ENCODE measurements at regions not wholly inside any gene's neighbourhood (a gene's known extent, or its start where the extent isn't known, plus 50 kb on each side); places are given as distances from the start of the nearest gene placed in this dataset.
A peak's percentile ranks its signal among the peaks of the same experiment; 100 is the strongest.
"Not testable (repeated sequence)": the region's sequence is repeated elsewhere in the genome, so short reads cannot be mapped to it uniquely, and the experiment has no call there.

DNA sequence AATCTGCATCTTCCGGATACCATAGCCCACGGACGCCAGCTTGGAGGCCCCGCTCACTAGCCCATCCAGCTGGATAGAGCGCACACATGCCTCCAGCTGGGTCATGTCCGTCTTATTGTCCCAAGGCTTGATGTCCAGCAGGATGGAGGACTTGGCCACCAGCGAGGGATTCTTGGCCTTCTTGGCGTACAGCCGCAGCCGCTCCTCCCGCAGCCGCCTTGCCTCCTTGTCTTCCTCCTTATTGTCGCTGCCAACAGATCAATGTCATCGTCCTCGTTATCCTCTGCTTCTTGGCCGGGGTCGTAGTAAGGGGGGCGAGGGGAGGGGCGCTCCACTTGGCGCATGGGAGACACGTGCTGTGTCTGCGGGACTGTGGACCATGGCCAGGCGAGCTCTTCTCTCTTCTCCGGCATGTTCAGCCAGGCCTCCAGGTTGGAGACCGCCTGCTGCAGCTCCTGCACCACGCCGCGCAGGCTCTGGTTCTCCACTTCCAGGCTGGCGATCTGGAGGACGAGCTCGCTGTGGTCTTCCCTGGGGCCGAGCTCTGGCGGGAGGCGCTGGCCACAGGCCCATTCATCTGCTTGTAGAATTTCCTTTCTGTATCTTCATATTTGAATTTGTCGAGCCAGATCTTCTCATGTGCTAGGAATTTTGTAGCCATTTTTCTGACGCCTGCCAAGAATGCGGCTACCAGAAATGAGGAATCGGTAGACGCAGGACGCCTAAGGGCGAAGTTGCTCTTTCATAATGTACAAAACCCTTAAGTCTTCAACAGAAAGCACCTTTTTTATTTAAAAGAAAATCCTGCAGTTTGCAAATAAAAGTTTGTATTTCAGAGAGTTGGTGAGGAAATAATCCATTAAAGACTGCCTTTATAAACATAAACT, 60.1 kb upstream of the PTPRK start:
- DNase-seq (ENCODE audit: insufficient read length) (no peak), FAIRE-seq (no peak)
- TF ChIP-seq POLR2AphosphoS5 (IDR thresholded peaks at IDR 0.05; ENCODE audit: low read depth, low read length) (no peak), POLR2A (IDR thresholded peaks at IDR 0.05; ENCODE audit: low read depth, low read length) (no peak), TAF1 (IDR thresholded peaks at IDR 0.05; ENCODE audit: borderline replicate concordance, low read depth, low read length) (no peak)

DNA sequence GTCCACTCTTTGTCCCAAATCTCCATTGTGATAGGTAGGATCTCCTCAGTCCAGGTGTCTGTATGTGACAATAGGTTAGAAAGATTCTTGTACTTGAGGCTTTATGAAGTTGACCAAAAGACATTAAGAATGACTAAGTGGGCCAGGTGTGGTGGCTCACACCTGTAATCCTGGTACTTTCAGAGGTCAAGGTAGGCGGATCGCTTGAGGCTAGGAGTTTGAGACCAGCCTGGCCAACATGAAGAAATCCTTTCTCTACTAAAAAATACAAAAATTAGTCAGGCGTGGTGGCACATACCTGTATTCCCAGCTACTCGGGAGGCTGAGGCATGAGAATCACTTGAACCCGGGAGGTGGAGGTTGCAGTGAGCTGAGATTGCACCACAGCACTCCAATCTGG, 54.9 kb upstream of the PTPRK start:
- not testable (repeated sequence) for FAIRE-seq; DNase-seq (ENCODE audit: insufficient read length)

DNA sequence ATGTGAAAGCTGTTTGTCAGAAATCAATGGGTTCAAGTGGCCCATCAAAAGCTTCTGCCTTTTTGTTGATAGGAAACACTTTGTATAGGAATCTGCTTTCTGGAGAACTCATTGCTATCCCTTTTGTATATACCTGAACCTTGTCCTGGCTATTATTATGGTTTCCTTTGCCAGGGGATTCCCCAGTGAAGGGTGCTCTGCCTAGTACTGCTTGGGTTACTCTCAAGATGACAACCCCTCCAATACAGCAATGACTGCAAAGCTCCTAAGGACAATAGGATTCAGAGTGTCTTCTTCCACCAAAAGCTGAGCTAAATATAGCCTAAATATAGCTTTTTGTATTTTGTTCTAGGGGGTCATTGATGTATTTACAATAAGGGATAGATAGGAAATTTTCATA, 54.0 kb upstream of the PTPRK start:
- TF ChIP-seq POLR2AphosphoS5 (IDR thresholded peaks at IDR 0.05; ENCODE audit: low read depth, low read length), result no peak
- no peak for TF ChIP-seq TAF1 (IDR thresholded peaks at IDR 0.05; ENCODE audit: borderline replicate concordance, low read depth, low read length)
- no peak for TF ChIP-seq POLR2A (IDR thresholded peaks at IDR 0.05; ENCODE audit: low read depth, low read length)
- DNase-seq (ENCODE audit: insufficient read length) (no peak), FAIRE-seq (peak; percentile 48)

DNA sequence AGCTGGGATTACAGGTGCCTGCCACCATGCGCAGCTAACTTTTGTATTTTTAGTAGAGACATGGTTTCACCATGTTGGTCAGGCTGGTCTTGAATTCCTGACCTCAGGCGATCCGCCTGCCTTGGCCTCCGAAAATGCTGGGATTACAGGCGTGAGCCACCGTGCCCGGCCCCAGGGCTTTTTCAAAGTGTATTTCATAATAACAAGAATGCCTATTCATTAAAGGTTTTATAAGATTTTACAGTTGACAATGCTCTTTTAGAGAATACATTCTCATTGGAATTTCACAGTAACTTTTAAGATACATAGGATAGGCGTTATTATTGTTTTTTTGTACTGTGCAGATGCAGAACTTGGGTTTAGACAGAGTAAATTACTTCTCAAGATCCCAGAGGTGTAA, 52.6 kb upstream of the PTPRK start:
- TF ChIP-seq TAF1 (IDR thresholded peaks at IDR 0.05; ENCODE audit: borderline replicate concordance, low read depth, low read length), result no peak
- TF ChIP-seq POLR2A (IDR thresholded peaks at IDR 0.05; ENCODE audit: low read depth, low read length), result no peak
- TF ChIP-seq POLR2AphosphoS5 (IDR thresholded peaks at IDR 0.05; ENCODE audit: low read depth, low read length), result no peak
- no peak for DNase-seq (ENCODE audit: insufficient read length)
- no peak for FAIRE-seq

DNA sequence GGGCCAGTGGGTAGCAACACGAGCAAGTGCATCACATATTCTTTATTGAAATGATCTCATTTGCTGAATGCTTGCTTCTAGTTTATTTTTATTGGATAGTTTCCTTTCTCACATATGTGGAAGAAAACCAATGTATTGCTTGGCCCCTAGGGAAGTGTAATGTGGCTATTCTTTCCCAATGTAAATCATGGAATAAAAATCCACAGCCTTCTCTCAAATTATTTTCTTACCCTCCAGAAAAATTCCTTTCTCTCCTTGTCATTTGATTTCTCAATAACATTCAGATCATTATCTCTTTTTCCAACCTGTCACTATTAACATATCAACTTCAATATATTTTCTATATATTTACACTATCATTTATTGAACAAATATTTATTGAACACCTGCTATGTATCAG, 51.9 kb upstream of the PTPRK start:
- no peak for FAIRE-seq
- no peak for TF ChIP-seq POLR2AphosphoS5 (IDR thresholded peaks at IDR 0.05; ENCODE audit: low read depth, low read length)
- no peak for TF ChIP-seq TAF1 (IDR thresholded peaks at IDR 0.05; ENCODE audit: borderline replicate concordance, low read depth, low read length)
- no peak for TF ChIP-seq POLR2A (IDR thresholded peaks at IDR 0.05; ENCODE audit: low read depth, low read length)

DNA sequence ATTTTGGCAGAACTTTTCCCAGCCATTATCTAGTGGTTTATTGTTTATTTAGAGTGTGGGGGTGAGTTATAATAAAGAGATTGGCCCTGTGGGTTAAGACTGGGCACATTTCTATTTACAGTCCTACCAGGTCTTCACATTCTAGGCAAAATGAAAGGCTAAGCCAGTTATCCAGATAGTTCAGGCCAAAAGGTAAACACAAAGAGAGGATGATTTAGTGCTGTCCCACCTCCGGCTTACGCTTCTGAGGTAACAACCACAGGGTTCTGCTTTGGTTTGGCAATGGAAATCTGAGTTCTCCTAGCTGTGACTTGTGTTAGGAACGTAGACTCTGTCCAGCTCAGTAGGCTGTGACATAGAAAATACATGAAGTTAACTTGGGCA, 50.3 kb upstream of the PTPRK start:
- DNase-seq (ENCODE audit: insufficient read length) (no peak), FAIRE-seq (no peak)
- TF ChIP-seq POLR2A (IDR thresholded peaks at IDR 0.05; ENCODE audit: low read depth, low read length), result no peak

More for the DNA sequence above, 51.9 kb upstream of the PTPRK start:
- DNase-seq (ENCODE audit: insufficient read length), result no peak

DNA sequence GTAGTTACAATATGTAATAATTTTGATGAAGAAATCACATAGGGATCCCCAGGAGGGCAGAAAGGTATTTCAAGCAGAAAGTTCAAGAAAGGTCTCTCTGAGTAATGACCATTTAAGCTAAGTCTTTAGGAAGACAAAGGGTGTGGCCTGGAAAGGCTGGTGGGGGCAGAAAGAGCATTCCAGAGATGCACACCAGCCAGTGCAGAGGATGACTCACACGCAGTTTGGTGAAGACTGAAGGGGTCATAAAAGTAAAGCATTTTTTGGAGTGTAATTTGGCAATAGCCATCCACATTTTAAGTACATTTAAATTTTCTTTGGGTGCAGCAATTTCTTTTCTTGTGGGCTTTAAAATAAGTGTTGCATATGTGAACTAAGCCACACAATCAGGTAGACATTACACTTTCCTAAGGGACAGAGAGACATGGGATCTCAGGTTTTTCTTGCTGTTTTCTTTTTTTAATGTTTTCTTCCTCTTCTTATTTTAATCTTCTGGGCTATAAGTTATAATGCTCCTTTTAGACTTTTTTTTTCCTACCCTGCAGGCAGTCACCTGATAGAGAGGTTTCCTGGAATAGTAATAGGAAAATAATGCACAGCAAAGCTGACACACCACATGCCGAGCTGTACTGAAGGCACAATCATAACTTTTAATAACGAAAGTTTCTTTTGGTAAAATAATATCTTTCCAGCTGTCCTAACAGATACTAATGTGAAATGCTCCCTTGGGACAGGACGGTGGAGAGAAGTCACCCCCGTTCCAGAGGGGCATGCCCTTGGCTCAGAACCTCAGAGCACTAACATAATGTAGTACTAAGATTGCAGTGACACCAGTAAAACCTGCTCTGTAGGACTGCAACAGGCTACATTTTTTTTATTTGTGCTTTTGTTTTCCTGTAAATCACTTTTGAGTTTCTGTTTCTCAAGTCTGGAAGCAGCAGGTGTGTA, 49.6 kb upstream of the PTPRK start:
- no peak for TF ChIP-seq TAF1 (IDR thresholded peaks at IDR 0.05; ENCODE audit: borderline replicate concordance, low read depth, low read length)
- TF ChIP-seq POLR2AphosphoS5 (IDR thresholded peaks at IDR 0.05; ENCODE audit: low read depth, low read length), result no peak
- TF ChIP-seq POLR2A (IDR thresholded peaks at IDR 0.05; ENCODE audit: low read depth, low read length), result no peak
- DNase-seq (ENCODE audit: insufficient read length) (no peak), FAIRE-seq (no peak)
